IMR-90 (cell line): ENCODE measurements at regions not wholly inside any gene's neighbourhood (a gene's known extent, or its start where the extent isn't known, plus 50 kb on each side); places are given as distances from the start of the nearest gene placed in this dataset.

Experiments
- ATAC-seq: fragments of 200-7000 bp; cut with Tn5 transposase; 2 replicates; pipeline ENCODE4 v1.9.1; 2020; ENCODE audit warnings: low read depth, mild to moderate bottlenecking, moderate library complexity
- BruUV-seq: library from RNA; stranded (reverse); fragments of 400-500 nt; replicated peaks from 2 replicates; lab custom pipeline; 2021; lab: Mats Ljungman, UMichigan
- CTCF ChIA-PET: fragments of 300-600 bp; formaldehyde crosslinking; extraction: SDS; loops from one replicate; lab custom pipeline; 2021; ENCODE audit warnings: antibody characterized with exemption; lab: Yijun Ruan, JAX
- POLR2A ChIA-PET: fragments of 300-600 bp; sonication (Branson Sonifier 250); formaldehyde crosslinking; loops from one replicate; lab custom pipeline; 2022; ENCODE audit warnings: antibody characterized with exemption; ENCODE audit not compliant: unreplicated experiment; lab: Charles Lee
- DNase-seq: peaks from one replicate; pipeline ENCODE4 v3.0.0; 2013
- H2AFZ ChIP-seq: replicated peaks from 2 replicates; pipeline ENCODE3; 2013; ENCODE audit warnings: low read length, mild to moderate bottlenecking; ENCODE audit not compliant: poor library complexity
- H2AK5ac ChIP-seq: 2 replicates; pipeline ENCODE4 v1.6.1; 2013; ENCODE audit warnings: low read depth, low read length, inconsistent platforms
- H2AK9ac ChIP-seq: replicated peaks from 2 replicates; pipeline ENCODE3; 2013; ENCODE audit warnings: mild to moderate bottlenecking, low read depth, low read length, moderate library complexity; ENCODE audit not compliant: poor library complexity
- H2BK120ac ChIP-seq: 2 replicates; pipeline ENCODE4 v1.6.1; 2013; ENCODE audit warnings: low read depth, low read length, inconsistent platforms
- H2BK15ac ChIP-seq: 3 replicates; pipeline ENCODE4 v1.6.1; 2013; ENCODE audit warnings: low read depth, low read length, inconsistent platforms
- H2BK20ac ChIP-seq: 2 replicates; pipeline ENCODE4 v1.6.1; 2013; ENCODE audit warnings: low read depth, mild to moderate bottlenecking, inconsistent platforms, low read length, moderate library complexity
- H2BK5ac ChIP-seq: 2 replicates; pipeline ENCODE4 v1.6.1; 2013; ENCODE audit warnings: mild to moderate bottlenecking, low read depth, low read length, inconsistent platforms; ENCODE audit not compliant: poor library complexity, severe bottlenecking
- H3K14ac ChIP-seq: replicated peaks from 2 replicates; pipeline ENCODE4 v1.6.1; 2013; ENCODE audit warnings: low read depth, low read length, inconsistent platforms
- H3K18ac ChIP-seq: 2 replicates; pipeline ENCODE4 v1.6.1; 2013; ENCODE audit warnings: low read depth, low read length, control low read depth
- H3K23ac ChIP-seq: 2 replicates; pipeline ENCODE4 v1.6.1; 2013; ENCODE audit warnings: low read depth, low read length, inconsistent platforms
- H3K27ac ChIP-seq: 2 replicates; pipeline ENCODE4 v1.5.1; 2013; ENCODE audit warnings: mild to moderate bottlenecking, control low read depth, low read length; ENCODE audit not compliant: insufficient read depth
- H3K27me3 ChIP-seq: 2 replicates; pipeline ENCODE4 v1.6.1; 2013; ENCODE audit warnings: low read length; ENCODE audit not compliant: control insufficient read depth, insufficient read depth
- H3K36me3 ChIP-seq: 2 replicates; pipeline ENCODE4 v1.6.1; 2013; ENCODE audit warnings: low read length, mixed read lengths; ENCODE audit not compliant: control insufficient read depth, insufficient read depth
- H3K4ac ChIP-seq: 2 replicates; pipeline ENCODE4 v1.6.1; 2013; ENCODE audit warnings: low read depth, low read length, inconsistent platforms
- H3K4me1 ChIP-seq: 2 replicates; pipeline ENCODE4 v1.6.1; 2013; ENCODE audit warnings: low read length, mixed read lengths; ENCODE audit not compliant: control insufficient read depth, insufficient read depth
- H3K4me2 ChIP-seq: 2 replicates; pipeline ENCODE4 v1.6.1; 2013; ENCODE audit warnings: low read depth, mild to moderate bottlenecking, control low read depth, low read length, moderate library complexity
- H3K4me3 ChIP-seq: 2 replicates; pipeline ENCODE4 v1.5.1; 2013; ENCODE audit warnings: low read depth, mild to moderate bottlenecking, control low read depth, low read length, moderate library complexity; ENCODE audit not compliant: insufficient read depth
- H3K56ac ChIP-seq: 2 replicates; pipeline ENCODE4 v1.6.1; 2013; ENCODE audit warnings: low read length, inconsistent platforms; ENCODE audit not compliant: insufficient read depth; ENCODE audit errors: extremely low read depth
- H3K79me1 ChIP-seq, 2 experiments: 2 replicates each; pipeline ENCODE4 v1.6.1; 2013; ENCODE audit warnings: low read length in 2 of 2, inconsistent platforms in 1 of 2, low read depth in 1 of 2
- H3K9ac ChIP-seq: 2 replicates; pipeline ENCODE4 v1.6.1; 2013; ENCODE audit warnings: low read depth, low read length, control low read depth
- H3K9me1 ChIP-seq: 2 replicates; pipeline ENCODE4 v1.6.1; 2013; ENCODE audit warnings: low read length, inconsistent platforms; ENCODE audit not compliant: insufficient read depth
- H3K9me3 ChIP-seq: 2 replicates; pipeline ENCODE4 v1.6.1; 2013; ENCODE audit warnings: low read length; ENCODE audit not compliant: control insufficient read depth, insufficient read depth
- H4K20me1 ChIP-seq: 2 replicates; pipeline ENCODE4 v1.6.1; 2013; ENCODE audit warnings: low read length, inconsistent platforms; ENCODE audit not compliant: insufficient read depth
- H4K5ac ChIP-seq: 2 replicates; pipeline ENCODE4 v1.6.1; 2013; ENCODE audit warnings: mild to moderate bottlenecking, low read depth, low read length, control low read depth
- H4K8ac ChIP-seq, 2 experiments: 2 replicates each; pipeline ENCODE4 v1.6.1; 2013; ENCODE audit warnings: low read depth in 2 of 2, low read length in 2 of 2, control low read depth in 1 of 2, inconsistent platforms in 1 of 2
- H4K91ac ChIP-seq: 2 replicates; pipeline ENCODE4 v1.6.1; 2013; ENCODE audit warnings: low read depth, low read length, inconsistent platforms; ENCODE audit not compliant: insufficient read depth
- BHLHE40 ChIP-seq: fragments of 150-350 bp; IDR thresholded peaks from 2 replicates; pipeline ENCODE4 v1.6.1; 2016; ENCODE audit warnings: mild to moderate bottlenecking, low read depth, low read length
- CEBPB ChIP-seq: IDR thresholded peaks from 2 replicates; pipeline ENCODE4 v1.6.1; 2012; ENCODE audit warnings: low read depth, low read length, improper control_type of control experiment
- CHD1 ChIP-seq: IDR thresholded peaks from 2 replicates; pipeline ENCODE4 v1.6.1; 2012; ENCODE audit warnings: low read depth, low read length, improper control_type of control experiment
- FOS ChIP-seq: fragments of 150-350 bp; IDR thresholded peaks from 2 replicates; pipeline ENCODE4 v1.6.1; 2016; ENCODE audit warnings: low read depth, low read length
- MAFK ChIP-seq: IDR thresholded peaks from 2 replicates; pipeline ENCODE4 v1.6.1; 2012; ENCODE audit warnings: low read depth, low read length, improper control_type of control experiment
- MAZ ChIP-seq: IDR thresholded peaks from 2 replicates; pipeline ENCODE4 v1.6.1; 2012; ENCODE audit warnings: low read depth, mild to moderate bottlenecking, low read length, improper control_type of control experiment, moderate library complexity, borderline replicate concordance
- MXI1 ChIP-seq: IDR thresholded peaks from 2 replicates; pipeline ENCODE4 v1.6.1; 2012; ENCODE audit warnings: low read depth, mild to moderate bottlenecking, low read length, moderate library complexity, borderline replicate concordance
- NFE2L2 ChIP-seq: fragments of 150-350 bp; IDR thresholded peaks from 2 replicates; pipeline ENCODE4 v1.6.1; 2016; ENCODE audit warnings: low read depth, mild to moderate bottlenecking, low read length
- POLR2A ChIP-seq: IDR thresholded peaks from 2 replicates; pipeline ENCODE4 v1.6.1; 2012; ENCODE audit warnings: mild to moderate bottlenecking, low read depth, low read length
- RAD21 ChIP-seq: IDR thresholded peaks from 2 replicates; pipeline ENCODE4 v1.6.1; 2012; ENCODE audit warnings: low read length, improper control_type of control experiment
- RCOR1 ChIP-seq: IDR thresholded peaks from 2 replicates; pipeline ENCODE4 v1.6.1; 2012; ENCODE audit warnings: mild to moderate bottlenecking, low read length, improper control_type of control experiment; ENCODE audit not compliant: insufficient replicate concordance
- RFX5 ChIP-seq: IDR thresholded peaks from 2 replicates; pipeline ENCODE4 v1.8.0; 2012; ENCODE audit warnings: low read depth, mild to moderate bottlenecking, low read length, moderate library complexity
- SMC3 ChIP-seq: fragments of 150-350 bp; IDR thresholded peaks from 2 replicates; pipeline ENCODE4 v1.6.1; 2016; ENCODE audit warnings: low read depth, mild to moderate bottlenecking, antibody characterized with exemption, low read length, moderate library complexity
- whole genome bisulfite sequencing, 2 experiments: methylation state at CpG; one replicate each; pipeline versions ENCODE4 v1.1.5 to v1.1.7; 2013; ENCODE audit warnings: missing lambda C conversion rate in 2 of 2; ENCODE audit not compliant: insufficient read length in 1 of 2; ENCODE audit errors: extremely low coverage in 2 of 2; 5-methylcytosine and 5-hydroxymethylcytosine counted together
- dilution Hi-C: fragments of 300-500 bp; cut with HindIII; formaldehyde crosslinking; loops from one replicate; pipeline ENCODE4 v1.14.3; 2018; ENCODE audit warnings: low sequenced_read_pairs; ENCODE audit not compliant: unreplicated experiment
- in situ Hi-C: fragments of 300-500 bp; cut with MboI; formaldehyde crosslinking; loops from 3 replicates; pipeline ENCODE4 v1.14.3; 2019; ENCODE audit warnings: low sequenced_read_pairs, inconsistent platforms, mixed read lengths
- intact Hi-C: fragments of 100-400 bp; cut with micrococcal nuclease; formaldehyde crosslinking; loops from 2 replicates; pipeline ENCODE4 v1.10.0; 2022
- TF ChIP-seq, protein P1 (sequence below): fragments of 150-350 bp; IDR thresholded peaks from 2 replicates; pipeline ENCODE4 v1.6.1; 2016; ENCODE audit warnings: low read depth, mild to moderate bottlenecking, low read length, moderate library complexity, borderline replicate concordance
- TF ChIP-seq, protein P2 (sequence below): fragments of 150-350 bp; IDR thresholded peaks from 2 replicates; pipeline ENCODE4 v1.6.1; 2017; ENCODE audit warnings: mild to moderate bottlenecking, antibody characterized with exemption, low read length, low read depth
- TF ChIP-seq, protein P3 (sequence below): conservative IDR thresholded peaks from 2 replicates; pipeline ENCODE4 v1.5.1; 2012; ENCODE audit warnings: mild to moderate bottlenecking, low read depth, low read length, improper control_type of control experiment

DNA sequence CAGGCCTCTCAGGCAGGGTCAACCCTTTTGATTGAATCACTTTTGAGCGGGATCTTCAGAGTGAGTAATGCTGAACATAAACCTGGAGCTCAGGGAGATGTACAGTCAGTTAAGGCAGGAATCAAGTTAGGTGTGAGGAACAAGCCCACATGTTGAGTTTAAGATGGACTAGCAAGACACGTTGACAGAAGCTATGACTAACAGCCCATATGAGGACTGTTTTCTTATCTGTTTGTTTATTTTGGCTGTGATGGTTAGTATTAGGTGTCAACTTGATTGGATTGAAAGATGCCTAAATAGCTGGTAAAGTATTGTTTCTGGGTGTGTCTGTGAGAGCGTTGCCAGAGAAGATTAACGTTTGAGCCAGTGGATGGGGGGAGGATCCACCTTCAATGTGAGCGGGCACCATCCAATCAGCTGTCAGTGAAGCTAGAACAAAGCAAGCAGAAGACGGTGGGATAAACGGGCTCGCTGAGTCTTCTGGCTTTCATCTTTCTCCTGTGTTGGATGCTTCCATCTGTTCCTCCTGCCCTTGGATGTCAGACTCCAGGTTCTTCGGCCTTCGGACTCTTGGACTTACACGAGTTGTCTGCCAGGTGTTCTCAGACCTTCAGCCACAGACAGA is 232.3 kb upstream of the STAC start:
- no peak overlapping the region for H3K4me3 ChIP-seq
- H3K79me1 ChIP-seq: no peaks in the 10 kb centered on the region
- H3K4ac ChIP-seq: no peak overlapping the region
- no peaks in the 10 kb centered on the region for H3K27me3 ChIP-seq
- no TSS peak for BruUV-seq
- no peak overlapping the region for H2AFZ ChIP-seq
- dilution Hi-C loops (no loop called here), intact Hi-C loops (no loop called here), in situ Hi-C loops (no loop called here)
- ChIA-PET POLR2A (no interaction called here), CTCF (no interaction called here)
- H3K9me3 ChIP-seq: peaks cover 6% of the 10 kb centered on the region
- no CpG with 5 or more reads among the region's 11 CpGs for WGBS, 2 experiments
- H3K4me1 ChIP-seq: no peaks in the 10 kb centered on the region
- H3K4me2 ChIP-seq: no peak overlapping the region
- no peak overlapping the region for H2BK15ac ChIP-seq
- H2BK5ac ChIP-seq: no peak overlapping the region
- no peak overlapping the region for H2BK20ac ChIP-seq
- TF ChIP-seq MAZ: no peak
- TF ChIP-seq RCOR1: no peak
- TF ChIP-seq, protein P1, sequence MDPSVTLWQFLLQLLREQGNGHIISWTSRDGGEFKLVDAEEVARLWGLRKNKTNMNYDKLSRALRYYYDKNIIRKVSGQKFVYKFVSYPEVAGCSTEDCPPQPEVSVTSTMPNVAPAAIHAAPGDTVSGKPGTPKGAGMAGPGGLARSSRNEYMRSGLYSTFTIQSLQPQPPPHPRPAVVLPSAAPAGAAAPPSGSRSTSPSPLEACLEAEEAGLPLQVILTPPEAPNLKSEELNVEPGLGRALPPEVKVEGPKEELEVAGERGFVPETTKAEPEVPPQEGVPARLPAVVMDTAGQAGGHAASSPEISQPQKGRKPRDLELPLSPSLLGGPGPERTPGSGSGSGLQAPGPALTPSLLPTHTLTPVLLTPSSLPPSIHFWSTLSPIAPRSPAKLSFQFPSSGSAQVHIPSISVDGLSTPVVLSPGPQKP: no peak
- TF ChIP-seq, protein P2, sequence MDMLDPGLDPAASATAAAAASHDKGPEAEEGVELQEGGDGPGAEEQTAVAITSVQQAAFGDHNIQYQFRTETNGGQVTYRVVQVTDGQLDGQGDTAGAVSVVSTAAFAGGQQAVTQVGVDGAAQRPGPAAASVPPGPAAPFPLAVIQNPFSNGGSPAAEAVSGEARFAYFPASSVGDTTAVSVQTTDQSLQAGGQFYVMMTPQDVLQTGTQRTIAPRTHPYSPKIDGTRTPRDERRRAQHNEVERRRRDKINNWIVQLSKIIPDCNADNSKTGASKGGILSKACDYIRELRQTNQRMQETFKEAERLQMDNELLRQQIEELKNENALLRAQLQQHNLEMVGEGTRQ: no peak
- no peak for TF ChIP-seq CEBPB
- TF ChIP-seq FOS: no peak
- TF ChIP-seq MAFK: no peak
- no peak for TF ChIP-seq CHD1
- TF ChIP-seq MXI1: no peak
- TF ChIP-seq BHLHE40: no peak
- TF ChIP-seq NFE2L2: no peak
- no peak for TF ChIP-seq RFX5
- TF ChIP-seq, protein P3, sequence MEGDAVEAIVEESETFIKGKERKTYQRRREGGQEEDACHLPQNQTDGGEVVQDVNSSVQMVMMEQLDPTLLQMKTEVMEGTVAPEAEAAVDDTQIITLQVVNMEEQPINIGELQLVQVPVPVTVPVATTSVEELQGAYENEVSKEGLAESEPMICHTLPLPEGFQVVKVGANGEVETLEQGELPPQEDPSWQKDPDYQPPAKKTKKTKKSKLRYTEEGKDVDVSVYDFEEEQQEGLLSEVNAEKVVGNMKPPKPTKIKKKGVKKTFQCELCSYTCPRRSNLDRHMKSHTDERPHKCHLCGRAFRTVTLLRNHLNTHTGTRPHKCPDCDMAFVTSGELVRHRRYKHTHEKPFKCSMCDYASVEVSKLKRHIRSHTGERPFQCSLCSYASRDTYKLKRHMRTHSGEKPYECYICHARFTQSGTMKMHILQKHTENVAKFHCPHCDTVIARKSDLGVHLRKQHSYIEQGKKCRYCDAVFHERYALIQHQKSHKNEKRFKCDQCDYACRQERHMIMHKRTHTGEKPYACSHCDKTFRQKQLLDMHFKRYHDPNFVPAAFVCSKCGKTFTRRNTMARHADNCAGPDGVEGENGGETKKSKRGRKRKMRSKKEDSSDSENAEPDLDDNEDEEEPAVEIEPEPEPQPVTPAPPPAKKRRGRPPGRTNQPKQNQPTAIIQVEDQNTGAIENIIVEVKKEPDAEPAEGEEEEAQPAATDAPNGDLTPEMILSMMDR: no peak
- no peak for TF ChIP-seq SMC3
- TF ChIP-seq POLR2A: no peak
- TF ChIP-seq RAD21: no peak
- no peaks in the 10 kb centered on the region for H4K20me1 ChIP-seq
- H2AK9ac ChIP-seq: no peak overlapping the region
- no peak overlapping the region for H3K14ac ChIP-seq
- no peak overlapping the region for H2BK120ac ChIP-seq
- H3K23ac ChIP-seq: no peak overlapping the region
- no peak for DNase-seq
- no peak overlapping the region for H4K5ac ChIP-seq
- H4K8ac ChIP-seq: no peak overlapping the region
- ATAC-seq: no peak
- no peaks in the 10 kb centered on the region for H3K36me3 ChIP-seq
- no peak overlapping the region for H3K18ac ChIP-seq
- H3K9me1 ChIP-seq: no peaks in the 10 kb centered on the region
- no peak overlapping the region for H3K9ac ChIP-seq
- no peak overlapping the region for H3K27ac ChIP-seq
- H3K56ac ChIP-seq: no peak overlapping the region
- no peak overlapping the region for H4K91ac ChIP-seq
- no peak overlapping the region for H2AK5ac ChIP-seq
